ENCODE measurements at regions not wholly inside any gene's neighbourhood (a gene's known extent, or its start where the extent isn't known, plus 50 kb on each side); places are given as distances from the start of the nearest gene placed in this dataset.

DNA sequence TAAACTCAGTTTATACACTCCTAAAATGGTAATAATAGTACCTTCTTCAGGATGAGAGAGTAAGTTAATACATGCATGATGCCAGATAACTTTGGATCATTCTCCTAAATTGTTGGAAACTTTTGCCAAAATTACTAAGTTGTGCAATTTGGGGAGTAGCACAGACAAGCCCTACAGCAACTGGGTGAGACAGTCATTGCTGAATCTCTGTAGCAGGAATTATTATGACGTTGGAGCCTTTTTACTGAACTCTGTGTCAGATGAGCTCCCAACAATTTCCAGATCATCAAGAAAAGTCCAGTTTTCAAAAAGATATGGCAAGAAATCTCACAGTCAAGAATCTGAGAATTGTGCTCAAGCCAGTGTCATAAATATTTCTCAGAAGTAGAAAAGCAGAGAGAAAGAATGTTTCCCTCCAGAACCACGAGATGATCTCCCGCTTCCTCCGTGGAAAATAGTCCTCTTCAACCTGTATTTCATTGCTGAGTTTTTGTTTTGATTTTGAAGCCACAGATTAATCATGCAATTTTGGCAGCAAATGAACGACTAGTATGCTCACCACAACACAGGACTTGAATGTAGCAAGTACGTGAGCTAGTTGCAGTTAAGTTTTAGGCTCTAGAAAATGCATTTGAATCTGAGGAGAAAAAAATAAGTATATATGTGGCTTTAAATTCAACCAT is 485.4 kb downstream of the CNTN6 start:
- no peak for TF ChIP-seq EZH2 (IDR thresholded peaks at IDR 0.05; ENCODE audit: borderline replicate concordance, low read depth, low read length, poor library complexity, severe bottlenecking)
- TF ChIP-seq, protein P1, sequence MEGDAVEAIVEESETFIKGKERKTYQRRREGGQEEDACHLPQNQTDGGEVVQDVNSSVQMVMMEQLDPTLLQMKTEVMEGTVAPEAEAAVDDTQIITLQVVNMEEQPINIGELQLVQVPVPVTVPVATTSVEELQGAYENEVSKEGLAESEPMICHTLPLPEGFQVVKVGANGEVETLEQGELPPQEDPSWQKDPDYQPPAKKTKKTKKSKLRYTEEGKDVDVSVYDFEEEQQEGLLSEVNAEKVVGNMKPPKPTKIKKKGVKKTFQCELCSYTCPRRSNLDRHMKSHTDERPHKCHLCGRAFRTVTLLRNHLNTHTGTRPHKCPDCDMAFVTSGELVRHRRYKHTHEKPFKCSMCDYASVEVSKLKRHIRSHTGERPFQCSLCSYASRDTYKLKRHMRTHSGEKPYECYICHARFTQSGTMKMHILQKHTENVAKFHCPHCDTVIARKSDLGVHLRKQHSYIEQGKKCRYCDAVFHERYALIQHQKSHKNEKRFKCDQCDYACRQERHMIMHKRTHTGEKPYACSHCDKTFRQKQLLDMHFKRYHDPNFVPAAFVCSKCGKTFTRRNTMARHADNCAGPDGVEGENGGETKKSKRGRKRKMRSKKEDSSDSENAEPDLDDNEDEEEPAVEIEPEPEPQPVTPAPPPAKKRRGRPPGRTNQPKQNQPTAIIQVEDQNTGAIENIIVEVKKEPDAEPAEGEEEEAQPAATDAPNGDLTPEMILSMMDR (conservative IDR thresholded peaks at IDR 0.05; ENCODE audit: low read depth, low read length), result no peak
- no peak for DNase-seq (ENCODE audit: low spot score)
- intact Hi-C loops (cut with micrococcal nuclease; ENCODE audit: unreplicated experiment), result no loop called here
- H3K27me3 ChIP-seq (replicated peaks; ENCODE audit: insufficient read depth, low read depth, low read length, poor library complexity), result no peaks in the 10 kb centered on the region
- no peak overlapping the region for H3K27ac ChIP-seq (ENCODE audit: low read depth, low read length, poor library complexity, severe bottlenecking)
- H3K36me3 ChIP-seq (ENCODE audit: insufficient read depth, low read length, poor library complexity, severe bottlenecking), result no peaks in the 10 kb centered on the region
- CTCF ChIA-PET, result no interaction called here
- POLR2A ChIA-PET (ENCODE audit: low non-redundant PET), result no interaction called here
- no TSS peak for BruUV-seq (replicated peaks)
- no peaks in the 10 kb centered on the region for H3K4me1 ChIP-seq (ENCODE audit: insufficient read depth, low read length, poor library complexity, severe bottlenecking)
- H3K9me3 ChIP-seq (ENCODE audit: low read depth, low read length, poor library complexity, severe bottlenecking), result no peaks in the 10 kb centered on the region
- no peak overlapping the region for H3K4me3 ChIP-seq (ENCODE audit: low read depth, low read length, poor library complexity, severe bottlenecking)

DNA sequence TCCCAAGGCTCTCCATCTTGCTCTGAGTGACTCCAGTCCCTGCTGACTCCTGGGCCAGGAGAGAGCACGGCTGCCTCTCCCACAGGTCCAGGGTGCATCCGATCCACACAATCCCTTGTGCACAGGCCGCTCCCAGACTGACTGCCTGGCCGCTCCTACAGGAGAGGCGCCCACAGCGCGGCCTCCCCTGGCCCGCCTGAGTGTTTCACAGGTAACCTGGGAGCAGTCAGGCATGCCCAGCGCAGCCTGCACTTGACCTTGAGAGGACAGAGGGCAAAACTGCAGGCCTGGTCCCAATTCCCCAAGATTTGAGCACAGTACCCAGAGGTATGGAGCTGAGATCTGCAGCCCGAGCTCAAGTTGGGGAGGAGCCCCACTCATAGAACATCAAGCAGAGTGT is 490.2 kb downstream of the CNTN6 start:
- ChIA-PET CTCF (no interaction called here), POLR2A (ENCODE audit: low non-redundant PET) (no interaction called here)
- peaks cover 2% of the 10 kb centered on the region for H3K9me3 ChIP-seq (ENCODE audit: low read depth, low read length, poor library complexity, severe bottlenecking)
- TF ChIP-seq EZH2 (IDR thresholded peaks at IDR 0.05; ENCODE audit: borderline replicate concordance, low read depth, low read length, poor library complexity, severe bottlenecking), result no peak
- TF ChIP-seq, protein P1 (conservative IDR thresholded peaks at IDR 0.05; ENCODE audit: low read depth, low read length), result no peak
- no peak overlapping the region for H3K4me3 ChIP-seq (ENCODE audit: low read depth, low read length, poor library complexity, severe bottlenecking)
- no peak for DNase-seq (ENCODE audit: low spot score)
- intact Hi-C loops (cut with micrococcal nuclease; ENCODE audit: unreplicated experiment), result no loop called here
- H3K36me3 ChIP-seq (ENCODE audit: insufficient read depth, low read length, poor library complexity, severe bottlenecking), result no peaks in the 10 kb centered on the region
- BruUV-seq (replicated peaks), result no TSS peak
- H3K4me1 ChIP-seq (ENCODE audit: insufficient read depth, low read length, poor library complexity, severe bottlenecking), result no peaks in the 10 kb centered on the region
- H3K27me3 ChIP-seq (replicated peaks; ENCODE audit: insufficient read depth, low read depth, low read length, poor library complexity), result no peaks in the 10 kb centered on the region
- H3K27ac ChIP-seq (ENCODE audit: low read depth, low read length, poor library complexity, severe bottlenecking), result no peak overlapping the region

DNA sequence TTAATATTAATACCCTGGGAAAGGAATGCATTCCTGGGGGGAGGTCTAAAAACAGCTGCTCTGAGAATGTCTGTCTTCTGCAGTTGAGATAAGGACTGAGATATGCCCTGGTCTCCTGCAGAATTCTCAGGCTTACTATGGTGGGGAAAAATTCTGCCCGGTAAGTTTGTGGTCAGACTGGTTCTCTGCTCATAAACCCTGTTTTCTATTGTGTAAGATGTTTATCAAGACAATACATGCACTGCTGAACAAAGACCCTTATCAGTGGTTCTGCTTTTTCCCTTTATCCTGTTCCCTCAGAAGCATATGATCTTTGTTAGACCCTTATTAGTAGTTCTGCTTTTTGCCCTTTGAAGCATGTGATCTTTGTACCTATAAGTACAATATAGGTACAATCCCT is 494.6 kb downstream of the CNTN6 start:
- CTCF ChIA-PET, result no interaction called here

More for the DNA sequence above, 494.6 kb downstream of the CNTN6 start:
- POLR2A ChIA-PET (ENCODE audit: low non-redundant PET), result no interaction called here
- Histone ChIP-seq H3K27ac (ENCODE audit: low read depth, low read length, poor library complexity, severe bottlenecking) (no peak overlapping the region), H3K36me3 (ENCODE audit: insufficient read depth, low read length, poor library complexity, severe bottlenecking) (no peaks in the 10 kb centered on the region), H3K27me3 (replicated peaks; ENCODE audit: insufficient read depth, low read depth, low read length, poor library complexity) (no peaks in the 10 kb centered on the region), H3K4me1 (ENCODE audit: insufficient read depth, low read length, poor library complexity, severe bottlenecking) (no peaks in the 10 kb centered on the region), H3K4me3 (ENCODE audit: low read depth, low read length, poor library complexity, severe bottlenecking) (no peak overlapping the region), H3K9me3 (ENCODE audit: low read depth, low read length, poor library complexity, severe bottlenecking) (peaks cover 17% of the 10 kb centered on the region)
- no peak for TF ChIP-seq EZH2 (IDR thresholded peaks at IDR 0.05; ENCODE audit: borderline replicate concordance, low read depth, low read length, poor library complexity, severe bottlenecking)
- TF ChIP-seq, protein P1 (conservative IDR thresholded peaks at IDR 0.05; ENCODE audit: low read depth, low read length), result no peak
- BruUV-seq (replicated peaks), result no TSS peak
- intact Hi-C loops (cut with micrococcal nuclease; ENCODE audit: unreplicated experiment), result no loop called here
- no peak for DNase-seq (ENCODE audit: low spot score)

Data from A673 (cell line).